ENCODE measurements at regions not wholly inside any gene's neighbourhood (a gene's known extent, or its start where the extent isn't known, plus 50 kb on each side); places are given as distances from the start of the nearest gene placed in this dataset.

DNA sequence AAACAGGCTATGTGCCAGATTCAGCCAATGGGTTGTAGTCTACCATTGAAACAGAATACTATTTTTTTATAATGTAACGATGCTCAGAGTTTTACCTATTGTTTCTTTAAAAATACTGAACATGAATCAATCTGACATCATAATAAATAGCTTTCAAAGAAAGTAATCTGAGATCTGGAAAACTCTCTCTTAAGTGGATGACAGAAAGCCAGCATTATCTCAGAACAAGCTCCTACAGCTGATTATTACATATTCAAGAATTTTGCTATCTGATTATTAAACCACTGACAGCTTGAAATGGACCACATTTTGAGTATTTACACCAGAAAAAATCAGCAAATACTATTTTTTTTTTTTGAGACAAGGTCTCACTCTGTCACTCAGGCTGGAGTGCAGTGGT, 484.2 kb upstream of the SOX9 start:
- CTCF ChIA-PET, result interaction anchor here (0.6 to 1.7 kb wide), 4 partner anchors 9 to 1616 kb away, joined by 3 to 4 read pairs (median 4); no protein-coding TSS in a partner anchor
- Histone ChIP-seq H3K9me3 (ENCODE audit: control insufficient read depth, insufficient read depth, low read length) (no peaks in the 10 kb centered on the region), H3K14ac (replicated peaks; ENCODE audit: low read depth, low read length) (no peak overlapping the region), H3K23ac (ENCODE audit: low read depth, low read length) (no peak overlapping the region), H4K5ac (ENCODE audit: low read depth, low read length) (no peak overlapping the region), H2AK9ac (replicated peaks; ENCODE audit: low read depth, low read length, poor library complexity) (no peak overlapping the region), H4K8ac (ENCODE audit: low read depth in 2 of 2, low read length in 2 of 2) (no peak overlapping the region), H2AK5ac (ENCODE audit: low read depth, low read length) (no peak overlapping the region), H2BK120ac (ENCODE audit: low read depth, low read length) (no peak overlapping the region), H4K20me1 (ENCODE audit: insufficient read depth, low read length) (no peaks in the 10 kb centered on the region), H2BK20ac (ENCODE audit: low read depth, low read length) (no peak overlapping the region), H3K56ac (ENCODE audit: extremely low read depth, insufficient read depth, low read length) (no peak overlapping the region), H3K79me1 (ENCODE audit: low read depth in 1 of 2, low read length in 2 of 2) (no peaks in the 10 kb centered on the region), H3K36me3 (ENCODE audit: control insufficient read depth, insufficient read depth, low read length) (no peaks in the 10 kb centered on the region), H2BK15ac (ENCODE audit: low read depth, low read length) (no peak overlapping the region), H3K4me1 (ENCODE audit: control insufficient read depth, insufficient read depth, low read length) (peaks cover 10% of the 10 kb centered on the region), H3K18ac (ENCODE audit: low read depth, low read length) (no peak overlapping the region), H2BK5ac (ENCODE audit: low read depth, low read length, poor library complexity, severe bottlenecking) (no peak overlapping the region), H4K91ac (ENCODE audit: insufficient read depth, low read depth, low read length) (no peak overlapping the region), H3K4me2 (ENCODE audit: low read depth, low read length) (no peak overlapping the region), H3K9me1 (ENCODE audit: insufficient read depth, low read length) (no peaks in the 10 kb centered on the region; the same call in none of the 2 replicates), H3K4ac (ENCODE audit: low read depth, low read length) (no peak overlapping the region), H3K27ac (ENCODE audit: insufficient read depth, low read length) (no peak overlapping the region), H3K4me3 (ENCODE audit: insufficient read depth, low read depth, low read length) (no peak overlapping the region), H3K9ac (ENCODE audit: low read depth, low read length) (no peak overlapping the region), H2AFZ (replicated peaks; ENCODE audit: low read length, poor library complexity) (no peak overlapping the region), H3K27me3 (ENCODE audit: control insufficient read depth, insufficient read depth, low read length) (no peaks in the 10 kb centered on the region)
- intact Hi-C loops (cut with micrococcal nuclease), result loop anchor here (10.0 kb wide), 1 partner anchor 338 kb away; no protein-coding TSS in a partner anchor
- BruUV-seq (replicated peaks), result no TSS peak
- in situ Hi-C loops (cut with MboI; ENCODE audit: low sequenced_read_pairs), result loop anchor here (25.0 kb wide), 1 partner anchor 901 kb away; no protein-coding TSS in a partner anchor
- no peak for DNase-seq
- POLR2A ChIA-PET (ENCODE audit: unreplicated experiment), result no interaction called here
- ATAC-seq (ENCODE audit: low read depth), result no peak
- dilution Hi-C loops (cut with HindIII; ENCODE audit: low sequenced_read_pairs, unreplicated experiment), result no loop called here
- no CpG with 5 or more reads among the region's 1 CpG for WGBS, 2 experiments (ENCODE audit: extremely low coverage in 2 of 2, insufficient read length in 1 of 2)
- TF ChIP-seq NFE2L2 (IDR thresholded peaks at IDR 0.05; ENCODE audit: low read depth, low read length) (no peak), FOS (IDR thresholded peaks at IDR 0.05; ENCODE audit: low read depth, low read length) (no peak), CHD1 (IDR thresholded peaks at IDR 0.05; ENCODE audit: low read depth, low read length) (no peak)
- TF ChIP-seq, protein P1, sequence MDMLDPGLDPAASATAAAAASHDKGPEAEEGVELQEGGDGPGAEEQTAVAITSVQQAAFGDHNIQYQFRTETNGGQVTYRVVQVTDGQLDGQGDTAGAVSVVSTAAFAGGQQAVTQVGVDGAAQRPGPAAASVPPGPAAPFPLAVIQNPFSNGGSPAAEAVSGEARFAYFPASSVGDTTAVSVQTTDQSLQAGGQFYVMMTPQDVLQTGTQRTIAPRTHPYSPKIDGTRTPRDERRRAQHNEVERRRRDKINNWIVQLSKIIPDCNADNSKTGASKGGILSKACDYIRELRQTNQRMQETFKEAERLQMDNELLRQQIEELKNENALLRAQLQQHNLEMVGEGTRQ (IDR thresholded peaks at IDR 0.05; ENCODE audit: low read depth, low read length), result no peak

Data from IMR-90 (cell line).